B cell (primary cell): ENCODE measurements at regions not wholly inside any gene's neighbourhood (a gene's known extent, or its start where the extent isn't known, plus 50 kb on each side); places are given as distances from the start of the nearest gene placed in this dataset.

Experiments
- ATAC-seq: fragments of 200-7000 bp; cut with Tn5 transposase; one replicate; pipeline ENCODE4 v1.10.0; 2021; ENCODE audit warnings: low read depth, mild to moderate bottlenecking, moderate number of reproducible peaks, moderate library complexity
- CTCF ChIA-PET: fragments of 350-600 bp; sonication (Branson Sonifier 250); formaldehyde crosslinking; loops from one replicate; lab custom pipeline; 2021; ENCODE audit warnings: antibody characterized with exemption, inconsistent platforms; lab: Charles Lee
- POLR2A ChIA-PET: fragments of 350-600 bp; sonication (Branson Sonifier 250); formaldehyde crosslinking; loops from one replicate; lab custom pipeline; 2021; ENCODE audit warnings: antibody characterized with exemption; lab: Charles Lee
- DNase-seq: peaks from one replicate; pipeline ENCODE4 v3.0.0; 2013
- H2AFZ ChIP-seq: 2 replicates; pipeline ENCODE4 v1.6.1; 2012; ENCODE audit warnings: mild to moderate bottlenecking, low read depth, low read length; ENCODE audit not compliant: insufficient read depth, poor library complexity, severe bottlenecking
- H3K27ac ChIP-seq, 2 donors: 1 replicate in 1 of 2; 2 replicates in 1 of 2; pipeline ENCODE4 v1.5.1; 2012 to 2013; ENCODE audit warnings: low read length in 2 of 2, mild to moderate bottlenecking in 2 of 2, moderate library complexity in 1 of 2
- H3K27me3 ChIP-seq, 4 experiments: fragments of 200-600 bp in 1 of 4; sonication (generic) in 1 of 4; replicated peaks in 1 of 4; 1 replicate in 2 of 4; 2 replicates in 2 of 4; pipeline versions ENCODE4 v1.6.1 to v1.7.0; 2013 to 2016; ENCODE audit warnings: low read length in 3 of 4, mild to moderate bottlenecking in 2 of 4, mixed read lengths in 1 of 4, moderate library complexity in 1 of 4; ENCODE audit not compliant: insufficient read depth in 4 of 4, control insufficient read depth in 3 of 4; ENCODE audit errors: control extremely low read depth in 1 of 4
- H3K36me3 ChIP-seq, 2 experiments: replicated peaks in 1 of 2; 1 replicate in 1 of 2; 2 replicates in 1 of 2; pipeline versions ENCODE4 v1.6.1 to v1.7.1; 2013; ENCODE audit warnings: low read length in 1 of 2; ENCODE audit not compliant: insufficient read depth in 2 of 2, control insufficient read depth in 1 of 2; ENCODE audit errors: control extremely low read depth in 1 of 2, extremely low read depth in 1 of 2
- H3K4me1 ChIP-seq, 2 donors: fragments of 200-600 bp in 1 of 2; sonication (generic) in 1 of 2; 1 replicate in 1 of 2; 2 replicates in 1 of 2; pipeline versions ENCODE4 v1.5.1 to v1.6.1; 2013 to 2017; ENCODE audit warnings: low read length in 2 of 2; ENCODE audit not compliant: control insufficient read depth in 2 of 2, insufficient read depth in 2 of 2
- H3K4me2 ChIP-seq: replicated peaks from 2 replicates; pipeline ENCODE3; 2012; ENCODE audit warnings: mild to moderate bottlenecking, low read depth, low read length; ENCODE audit not compliant: poor library complexity, severe bottlenecking
- H3K4me3 ChIP-seq, 5 experiments: fragments of 200-600 bp in 1 of 5; sonication (generic) in 1 of 5; 1 replicate in 3 of 5; 2 replicates in 2 of 5; pipeline versions ENCODE4 v1.5.1 to v1.7.0; 2011 to 2016; ENCODE audit warnings: low read length in 4 of 5, mild to moderate bottlenecking in 4 of 5, low read depth in 2 of 5, control low read depth in 1 of 5, moderate library complexity in 1 of 5; ENCODE audit not compliant: insufficient read depth in 1 of 5; ENCODE audit errors: control extremely low read depth in 1 of 5, extremely low read depth in 1 of 5
- H3K79me2 ChIP-seq: fragments of 200-600 bp; sonication (generic); one replicate; pipeline ENCODE4 v1.6.0; 2016; ENCODE audit warnings: low read length; ENCODE audit not compliant: control insufficient read depth, insufficient read depth
- H3K9ac ChIP-seq: fragments of 200-600 bp; sonication (generic); 2 replicates; pipeline ENCODE4 v1.6.1; 2017; ENCODE audit warnings: mild to moderate bottlenecking, low read length, moderate library complexity
- H3K9me3 ChIP-seq, 3 donors: one replicate each; pipeline versions ENCODE4 v1.6.1 to v1.7.1; 2013; ENCODE audit warnings: low read length in 2 of 3; ENCODE audit not compliant: control insufficient read depth in 2 of 3, insufficient read depth in 1 of 3; ENCODE audit errors: control extremely low read depth in 1 of 3
- H4K20me1 ChIP-seq: 2 replicates; pipeline ENCODE4 v1.6.0; 2012; ENCODE audit warnings: mild to moderate bottlenecking, low read length; ENCODE audit not compliant: insufficient read depth, control insufficient read depth, poor library complexity, severe bottlenecking
- H3K27ac Mint-ChIP-seq: one replicate; pipeline ENCODE4 v1.8.0; 2021; ENCODE audit warnings: mixed read lengths
- H3K27me3 Mint-ChIP-seq: one replicate; pipeline ENCODE4 v1.8.0; 2021; ENCODE audit warnings: mixed read lengths
- H3K4me1 Mint-ChIP-seq: one replicate; pipeline ENCODE4 v1.8.0; 2021; ENCODE audit warnings: mixed read lengths
- H3K4me3 Mint-ChIP-seq: one replicate; pipeline ENCODE4 v1.8.0; 2021; ENCODE audit warnings: mixed read lengths
- H3K9me3 Mint-ChIP-seq: one replicate; pipeline ENCODE4 v1.8.0; 2022; ENCODE audit warnings: mixed read lengths; ENCODE audit not compliant: insufficient read depth
- CTCF ChIP-seq: fragments of 200-600 bp; IDR thresholded peaks from one replicate; pipeline ENCODE4 v1.8.0; 2022; ENCODE audit warnings: antibody characterized with exemption, mild to moderate bottlenecking
- EZH2 ChIP-seq: IDR thresholded peaks from 2 replicates; pipeline ENCODE4 v1.6.1; 2012; ENCODE audit warnings: borderline replicate concordance, low read depth, mild to moderate bottlenecking, moderate library complexity, low read length; ENCODE audit not compliant: insufficient read depth, poor library complexity, severe bottlenecking
- WGBS: methylation state at CpG from one replicate; pipeline ENCODE4 v1.1.5; 2013; ENCODE audit warnings: missing lambda C conversion rate; ENCODE audit not compliant: insufficient coverage; 5-methylcytosine and 5-hydroxymethylcytosine counted together
- intact Hi-C: fragments of 100-400 bp; cut with micrococcal nuclease; formaldehyde crosslinking; loops from one replicate; pipeline ENCODE4 v1.10.0; 2022

GRCh38 chr2:7846607-7847006 is 835.2 kb upstream of the ID2 start:
- Histone ChIP-seq H2AFZ (no peak overlapping the region), H3K79me2 (no peaks in the 10 kb centered on the region), H3K4me1 (no peaks in the 10 kb centered on the region), H3K4me3 (no peak overlapping the region), H3K27ac (no peak overlapping the region), H3K27me3 (peaks cover 0 to 6% (median 0%) of the 10 kb centered on the region in 4 experiments), H3K9me3 (peaks cover 0 to 3% (median 0%) of the 10 kb centered on the region in 3 donors), H3K4me2 (no peak overlapping the region), H3K9ac (no peak overlapping the region), H3K36me3 (no peaks in the 10 kb centered on the region), H4K20me1 (no peaks in the 10 kb centered on the region)
- TF ChIP-seq EZH2 (no peak), CTCF (no peak)
- ChIA-PET CTCF (no interaction called here), POLR2A (no interaction called here)
- intact Hi-C loops, result no loop called here
- H3K27me3 Mint-ChIP-seq, result peaks cover 9% of the 10 kb centered on the region
- no peak for ATAC-seq
- H3K4me3 Mint-ChIP-seq, result no peak overlapping the region
- no peak for DNase-seq
- H3K27ac Mint-ChIP-seq, result no peak overlapping the region
- H3K9me3 Mint-ChIP-seq, result peaks cover 4% of the 10 kb centered on the region
- H3K4me1 Mint-ChIP-seq, result no peaks in the 10 kb centered on the region
- 60% methylated on average over 1 of the region's 5 CpGs for WGBS

GRCh38 chr2:7847321-7847720 is 834.5 kb upstream of the ID2 start:
- Histone ChIP-seq H2AFZ (no peak overlapping the region), H4K20me1 (no peaks in the 10 kb centered on the region), H3K9ac (no peak overlapping the region), H3K79me2 (no peaks in the 10 kb centered on the region), H3K9me3 (no peaks in the 10 kb centered on the region), H3K4me1 (no peaks in the 10 kb centered on the region), H3K4me2 (no peak overlapping the region), H3K36me3 (no peaks in the 10 kb centered on the region), H3K27me3 (peaks cover 0 to 6% (median 0%) of the 10 kb centered on the region in 4 experiments), H3K4me3 (no peak overlapping the region), H3K27ac (no peak overlapping the region)
- ChIA-PET CTCF (no interaction called here), POLR2A (no interaction called here)
- Mint-ChIP-seq H3K9me3 (peaks cover 4% of the 10 kb centered on the region), H3K27ac (no peak overlapping the region), H3K4me3 (no peak overlapping the region), H3K4me1 (no peaks in the 10 kb centered on the region), H3K27me3 (peaks cover 9% of the 10 kb centered on the region)
- no peak for TF ChIP-seq EZH2
- TF ChIP-seq CTCF, result no peak
- DNase-seq (no peak), ATAC-seq (no peak)
- intact Hi-C loops, result no loop called here
- 62% methylated on average over 2 of the region's 4 CpGs for WGBS
